GM19043 (cell line): ENCODE measurements at regions not wholly inside any gene's neighbourhood (a gene's known extent, or its start where the extent isn't known, plus 50 kb on each side); places are given as distances from the start of the nearest gene placed in this dataset.
"Not testable (repeated sequence)": the region's sequence is repeated elsewhere in the genome, so short reads cannot be mapped to it uniquely, and the experiment has no call there.

Experiments used
- ATAC-seq: cut with Tn5 transposase; IDR thresholded peaks from one replicate; pipeline ENCODE4 v1.9.1; 2021; ENCODE audit warnings: low read depth; ENCODE audit not compliant: unreplicated experiment

DNA sequence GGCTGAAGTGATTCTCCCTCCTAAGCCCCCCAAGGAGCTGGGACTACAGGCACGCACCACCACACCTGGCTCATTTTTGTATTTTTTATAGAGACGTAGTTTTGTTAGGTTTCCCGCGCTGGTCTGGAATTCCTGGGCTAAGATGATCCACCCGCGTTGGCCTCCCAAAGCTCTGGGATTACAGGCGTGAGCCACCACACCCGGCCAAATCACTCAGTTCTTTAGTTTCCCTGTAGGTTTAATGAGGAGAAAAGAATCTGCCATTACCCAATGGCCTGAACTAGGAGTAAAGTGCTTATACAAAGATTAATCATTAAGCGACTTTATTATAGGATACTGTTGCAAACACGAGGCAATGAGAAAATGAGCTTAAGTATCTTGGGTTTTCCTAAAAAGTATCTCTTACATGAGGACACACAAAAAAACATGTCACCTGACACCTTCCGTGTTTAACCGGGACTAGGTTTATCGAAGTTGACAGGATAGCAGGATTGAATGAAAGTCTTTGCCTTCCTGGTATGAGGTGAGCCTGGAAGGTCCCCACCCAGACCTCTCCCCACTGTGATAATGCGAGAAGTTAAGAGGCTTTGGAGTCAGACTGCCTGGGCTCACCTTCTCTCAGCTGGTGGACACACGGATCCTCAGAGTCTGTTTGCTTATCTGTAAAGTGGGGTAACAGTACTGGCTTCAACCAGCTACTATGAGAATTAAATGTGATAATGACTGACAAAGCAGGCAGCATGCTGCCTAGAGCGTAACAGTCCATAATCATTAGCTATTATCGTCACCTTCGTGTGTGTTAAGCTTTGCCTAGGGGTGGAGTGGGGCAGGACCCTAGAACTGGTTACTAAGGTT lies 133.5 kb upstream of the KRAS start:
- no peak for ATAC-seq

DNA sequence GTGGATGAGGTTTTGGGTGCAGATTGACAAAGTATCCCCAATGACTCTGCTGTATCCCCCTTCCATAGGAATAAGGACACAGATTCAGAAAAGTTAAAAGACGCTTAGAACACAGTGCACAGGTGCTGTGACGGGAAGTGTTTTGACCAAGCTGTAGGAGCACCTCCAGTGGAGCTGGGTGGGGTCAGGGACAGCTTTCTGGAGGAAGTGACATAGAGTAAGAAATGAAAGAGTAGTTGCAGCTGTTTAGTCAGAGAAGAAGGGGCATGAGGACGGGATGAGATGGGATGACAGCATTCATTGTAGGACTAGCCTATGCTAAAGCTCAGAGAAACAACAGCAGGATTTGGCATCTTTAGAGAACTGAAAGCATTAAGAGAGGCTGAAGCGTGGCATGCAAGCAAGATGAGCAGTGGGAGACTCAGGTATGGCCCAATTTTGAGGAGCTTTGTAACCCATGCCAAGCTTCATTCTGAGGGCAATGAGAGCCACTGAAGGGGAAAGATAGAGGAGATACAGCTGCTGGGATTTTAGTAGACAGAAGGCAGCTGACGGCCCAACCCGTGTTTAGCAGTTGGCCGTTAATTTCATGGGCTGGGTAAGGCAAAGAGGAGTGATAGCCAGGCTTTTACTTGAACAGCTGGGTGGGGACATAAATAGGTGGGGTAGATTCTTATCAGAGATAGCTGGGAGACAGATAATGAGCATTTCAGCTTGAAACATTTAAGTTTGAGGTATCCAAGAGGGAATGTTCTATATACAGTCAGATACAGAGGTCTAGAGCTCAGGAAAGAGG lies 131.8 kb upstream of the KRAS start:
- no peak for ATAC-seq

DNA sequence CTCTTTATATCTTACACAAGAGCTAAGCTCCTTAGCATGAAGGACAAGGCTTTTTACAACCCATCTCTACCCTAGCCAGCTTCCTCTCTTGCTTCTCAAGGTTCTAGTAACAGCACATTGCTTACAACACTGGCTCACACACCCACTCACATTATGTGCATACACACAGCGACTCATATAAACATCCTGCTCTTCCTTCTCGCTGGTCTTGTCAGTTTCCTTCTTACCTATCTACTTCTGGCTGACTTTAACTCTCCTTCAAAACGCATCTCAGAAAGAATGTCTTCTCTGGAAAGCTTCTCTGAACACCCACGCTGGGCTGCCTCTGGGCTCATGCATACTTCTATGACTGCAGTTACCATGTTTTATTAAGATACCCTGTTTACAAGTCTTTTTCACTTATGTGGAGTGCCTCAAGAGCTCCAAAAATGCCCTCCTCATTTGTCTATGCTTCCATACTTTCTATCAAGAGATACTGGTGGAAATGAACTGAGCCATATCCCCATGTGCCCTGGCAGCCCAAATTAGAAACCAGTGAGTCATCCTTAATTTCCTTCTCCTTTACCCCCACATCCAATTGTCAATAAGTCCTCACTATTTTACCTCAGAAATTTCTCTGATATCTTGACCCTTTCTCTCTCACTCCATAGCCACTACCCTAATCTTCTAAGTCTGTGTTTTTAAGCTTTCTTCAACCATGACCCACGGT lies 126.9 kb upstream of the KRAS start:
- ATAC-seq: no peak

DNA sequence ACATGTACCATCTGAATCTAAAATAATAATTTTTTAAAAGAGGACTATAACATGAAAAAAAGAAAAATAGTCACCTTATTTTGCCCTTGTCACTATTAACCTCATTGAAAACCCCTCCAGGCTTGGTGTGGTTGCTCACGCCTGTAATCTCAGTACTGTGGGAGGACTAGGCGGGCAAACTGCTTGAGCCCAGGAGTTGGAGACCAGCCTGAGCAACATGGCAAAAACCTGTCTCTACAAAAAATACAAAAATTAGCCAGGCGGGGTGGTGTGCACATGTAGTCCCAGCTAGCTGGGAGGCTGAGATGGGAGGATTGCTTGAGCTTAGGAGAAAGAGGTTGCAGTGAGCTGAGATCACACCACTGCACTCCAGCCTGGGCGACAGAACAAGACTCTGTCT lies 126.3 kb upstream of the KRAS start:
- no peak for ATAC-seq

DNA sequence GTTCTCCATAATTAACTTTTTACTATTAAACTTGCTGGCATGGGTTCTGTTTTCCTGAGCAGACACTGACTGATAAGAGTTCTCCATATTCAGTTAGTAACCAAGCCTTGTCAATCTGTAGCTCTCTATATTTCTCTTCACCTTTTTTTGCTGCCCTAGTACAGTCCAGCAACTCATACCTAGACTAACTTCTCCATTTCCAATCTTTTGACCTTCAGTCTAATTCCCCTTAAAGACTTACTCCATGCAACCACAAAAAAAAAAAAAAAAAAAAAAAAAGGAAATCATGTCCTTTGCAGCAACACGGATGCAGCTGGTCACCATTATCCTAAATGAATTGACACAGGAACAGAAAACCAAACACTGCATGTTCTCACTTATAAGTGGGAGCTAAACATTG lies 125.7 kb upstream of the KRAS start:
- ATAC-seq: no peak

DNA sequence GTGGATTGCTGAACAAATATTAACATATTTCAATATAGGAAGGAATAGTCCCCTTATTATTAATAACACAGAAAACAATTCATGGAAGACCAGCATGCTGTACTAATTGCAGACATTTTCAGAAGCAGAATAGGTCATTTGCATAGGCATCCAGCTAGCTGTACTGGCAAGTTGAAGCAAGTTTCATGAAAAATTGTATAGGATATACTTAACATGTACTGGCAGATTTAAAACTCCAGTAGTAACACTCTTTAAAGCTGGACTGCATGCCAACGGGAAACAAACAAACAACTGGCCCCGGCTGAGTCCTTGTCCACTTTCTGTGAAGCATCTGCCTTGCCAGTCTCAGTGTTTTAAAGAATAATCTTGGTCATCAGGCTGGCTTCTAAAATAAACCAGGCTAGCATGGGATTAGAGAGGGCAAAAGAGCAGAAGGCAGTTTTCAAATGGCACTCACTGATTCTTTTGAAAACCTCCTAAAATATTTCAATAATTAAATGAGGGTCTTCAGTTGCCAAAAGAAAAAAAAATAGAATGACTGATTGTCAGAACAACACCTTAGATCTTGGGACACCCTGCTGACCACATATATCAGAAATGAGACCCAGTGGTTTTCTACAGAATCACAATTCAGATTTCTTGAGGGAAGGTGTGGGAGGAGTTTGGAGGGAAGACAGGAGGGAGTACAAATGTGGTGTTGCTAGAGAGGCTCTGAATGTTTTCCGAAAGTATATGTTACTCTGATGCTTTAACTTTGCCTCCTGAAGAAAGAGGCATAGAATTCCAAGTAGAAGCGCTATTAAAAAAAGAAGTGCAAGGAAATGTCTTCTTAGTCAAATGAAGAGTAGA lies 122.5 kb upstream of the KRAS start:
- no peak for ATAC-seq

DNA sequence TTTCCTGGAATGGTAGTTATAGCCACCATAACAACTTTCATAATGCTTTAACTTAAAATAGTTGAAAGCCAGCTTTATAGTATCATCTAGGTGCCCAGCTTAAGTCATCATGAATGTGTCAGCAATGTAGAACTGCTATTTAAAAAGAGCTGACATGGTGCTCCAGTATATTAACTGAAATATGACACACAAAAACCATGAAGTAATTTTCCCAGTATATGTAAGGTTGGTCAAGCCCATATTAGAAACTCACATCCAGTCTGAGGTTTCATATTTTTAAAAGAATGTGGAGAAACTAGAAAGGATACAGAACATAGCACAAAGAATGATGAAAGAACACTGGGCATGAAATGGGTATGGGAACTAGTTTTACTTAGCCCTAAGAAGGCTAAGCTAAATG lies 121.3 kb upstream of the KRAS start:
- no peak for ATAC-seq

DNA sequence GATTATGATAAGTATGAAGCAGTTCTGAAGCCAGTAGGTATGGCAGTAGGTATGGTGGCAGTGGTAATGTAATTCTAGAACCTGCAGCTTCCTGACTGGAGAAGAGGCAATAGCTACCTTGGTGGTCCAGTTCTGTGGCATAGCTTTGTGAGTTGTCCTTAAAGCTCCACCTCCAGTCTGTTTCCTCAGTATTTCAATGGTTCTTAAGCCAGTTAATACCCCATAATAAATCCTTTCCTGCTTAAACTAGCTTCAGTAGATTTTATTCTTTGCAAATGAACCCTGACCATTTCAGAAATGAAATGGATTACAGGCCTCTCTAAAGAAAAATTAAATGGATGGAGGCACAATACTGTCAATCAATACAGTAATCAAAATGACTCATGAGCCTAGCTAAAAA lies 117.8 kb upstream of the KRAS start:
- no peak for ATAC-seq

DNA sequence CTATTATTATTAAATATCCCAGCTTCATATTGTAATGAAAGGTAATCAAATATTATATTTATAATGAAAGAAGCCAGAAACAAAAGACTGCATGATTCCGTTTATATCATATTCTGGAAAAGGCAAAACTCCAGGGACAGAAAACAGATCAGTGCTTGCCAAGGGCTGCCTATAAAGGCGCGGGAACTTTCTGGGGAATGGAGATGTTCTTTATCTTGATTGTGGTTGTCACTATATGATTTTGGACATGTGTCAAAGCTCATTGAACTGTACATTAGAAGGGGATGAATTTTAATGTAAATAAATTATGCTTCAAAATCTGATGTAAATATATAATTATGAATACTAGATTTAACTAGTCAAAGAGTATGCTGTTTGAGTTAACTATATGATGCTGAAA lies 115.4 kb upstream of the KRAS start:
- ATAC-seq: no peak

DNA sequence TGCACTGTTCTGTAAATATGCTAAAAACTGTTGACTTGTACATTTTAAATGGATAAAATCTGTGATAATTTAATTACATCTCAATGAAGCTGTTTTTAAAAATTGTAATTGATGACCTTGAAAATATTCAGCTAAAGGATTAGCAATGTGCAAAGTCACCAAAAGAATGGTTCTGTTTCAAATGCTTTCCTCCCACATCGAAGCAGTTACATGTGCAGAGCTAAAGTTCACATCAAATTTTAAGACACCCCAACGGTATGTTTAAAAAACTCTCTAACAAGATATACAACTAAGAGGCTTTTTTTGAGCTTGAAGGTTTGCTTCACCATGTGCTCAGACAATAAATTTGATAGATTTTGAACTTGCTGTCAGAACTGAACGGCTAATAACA lies 114.6 kb upstream of the KRAS start:
- ATAC-seq: no peak

DNA sequence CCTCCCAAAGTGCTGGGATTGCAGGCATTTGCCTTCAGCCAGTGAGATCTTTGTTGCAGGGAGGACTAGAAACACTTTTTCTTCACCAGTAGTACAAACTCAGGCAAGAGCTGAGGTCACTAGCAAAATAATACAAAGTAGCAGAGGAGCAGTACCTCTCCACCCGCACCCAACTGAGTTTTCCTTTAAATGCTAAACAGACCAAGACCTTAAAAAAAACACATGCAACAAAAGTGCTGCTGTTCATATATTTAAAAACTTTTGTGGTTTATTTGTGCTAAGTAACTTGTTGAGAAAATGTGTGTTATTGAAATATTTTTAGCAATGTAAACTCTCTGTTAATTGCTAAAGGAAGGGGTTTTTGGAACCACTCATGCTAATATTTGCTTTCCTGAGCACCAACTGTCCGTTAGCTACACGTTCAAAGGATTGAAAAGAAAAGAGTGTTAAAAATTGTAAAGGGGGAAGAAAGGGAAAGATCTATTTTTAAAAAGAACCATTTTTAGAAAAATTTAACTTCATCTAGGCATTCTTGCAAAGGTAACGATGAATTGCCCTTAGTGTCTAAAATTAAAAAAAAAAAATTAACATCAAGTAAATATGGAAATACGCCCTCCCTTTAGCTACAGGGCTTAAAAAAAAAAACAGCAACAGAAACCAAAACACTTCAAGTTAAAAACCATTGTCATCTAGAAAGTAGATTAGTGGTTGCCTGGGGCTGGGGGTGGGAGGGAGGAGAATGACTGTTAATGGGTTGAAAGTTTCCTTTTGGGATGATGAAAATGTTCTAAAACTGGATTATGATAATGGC lies 114.0 kb upstream of the KRAS start:
- ATAC-seq: peak; percentile 59

DNA sequence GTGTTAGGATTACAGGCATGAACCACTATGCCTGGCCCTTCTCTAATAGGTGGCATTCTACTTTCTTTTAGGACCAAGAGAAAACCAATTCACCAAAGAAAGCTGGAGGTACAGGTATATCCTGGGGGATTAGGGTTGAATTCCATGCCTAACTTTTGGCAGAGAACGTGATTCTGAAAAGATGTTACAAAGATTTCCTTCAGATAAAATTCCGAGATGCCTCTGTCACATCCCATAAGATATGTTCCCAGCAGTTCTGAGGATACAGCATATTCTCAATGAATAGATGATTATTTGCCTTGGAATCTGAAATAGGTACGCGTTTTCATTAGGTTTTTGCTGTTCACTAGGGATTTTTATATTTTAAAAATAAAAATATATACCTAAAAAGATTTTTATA lies 111.9 kb upstream of the KRAS start:
- no peak for ATAC-seq

DNA sequence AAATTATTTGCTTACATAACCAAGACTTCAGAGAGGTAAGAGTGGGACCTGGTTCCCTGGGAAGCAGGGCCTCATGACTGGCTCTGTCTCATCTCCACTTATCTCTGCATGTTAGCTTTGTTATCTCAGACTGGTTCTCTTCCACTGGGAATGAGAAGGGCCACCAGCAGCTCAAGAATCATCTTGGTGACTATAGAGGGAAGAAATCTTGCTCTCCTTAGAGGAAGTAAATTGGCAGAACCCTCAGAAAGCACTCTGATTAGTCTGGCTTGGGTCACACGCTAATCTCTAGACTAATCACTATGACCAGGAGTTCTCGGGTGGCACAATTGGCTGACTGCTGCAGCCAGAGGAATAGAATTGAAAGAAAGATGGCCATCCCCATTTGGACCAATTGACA lies 110.8 kb upstream of the KRAS start:
- ATAC-seq: no peak

DNA sequence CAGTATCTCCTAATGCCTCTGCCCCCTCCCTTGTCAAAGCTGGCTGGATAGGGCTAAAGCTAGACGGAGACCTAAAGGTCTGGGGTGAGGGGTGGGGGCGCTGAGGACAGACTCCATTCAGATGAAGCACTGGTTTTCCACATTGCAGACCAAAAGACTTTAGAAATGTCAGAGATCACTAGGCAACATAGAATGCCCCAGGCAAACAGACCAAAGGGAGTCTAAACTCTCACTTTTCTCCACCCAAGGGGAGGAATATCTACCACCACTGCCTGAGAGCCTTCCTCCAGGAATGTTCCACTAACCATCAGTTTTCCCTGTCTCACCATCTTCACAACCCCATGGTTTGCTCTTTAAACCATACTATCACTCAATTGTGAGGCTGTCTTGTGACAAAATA lies 106.9 kb upstream of the KRAS start:
- ATAC-seq: no peak

DNA sequence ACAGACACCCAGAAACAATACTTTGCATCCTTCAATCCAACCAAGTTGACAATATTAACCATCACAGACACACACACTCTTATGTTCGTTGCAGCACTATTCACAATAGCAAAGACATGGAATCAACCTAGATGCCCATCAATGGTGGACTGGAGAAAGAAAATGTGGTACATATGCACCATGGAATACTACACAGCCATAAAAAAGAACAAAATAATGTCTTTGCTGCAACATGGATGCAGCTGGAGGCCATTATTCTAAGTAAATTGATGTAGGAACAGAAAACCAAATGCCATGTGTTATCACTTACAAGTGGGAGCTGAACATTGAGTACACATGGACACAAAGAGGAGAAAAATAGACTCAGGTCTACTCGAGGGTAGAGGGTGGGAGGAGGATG lies 102.2 kb upstream of the KRAS start:
- ATAC-seq: not testable (repeated sequence)

DNA sequence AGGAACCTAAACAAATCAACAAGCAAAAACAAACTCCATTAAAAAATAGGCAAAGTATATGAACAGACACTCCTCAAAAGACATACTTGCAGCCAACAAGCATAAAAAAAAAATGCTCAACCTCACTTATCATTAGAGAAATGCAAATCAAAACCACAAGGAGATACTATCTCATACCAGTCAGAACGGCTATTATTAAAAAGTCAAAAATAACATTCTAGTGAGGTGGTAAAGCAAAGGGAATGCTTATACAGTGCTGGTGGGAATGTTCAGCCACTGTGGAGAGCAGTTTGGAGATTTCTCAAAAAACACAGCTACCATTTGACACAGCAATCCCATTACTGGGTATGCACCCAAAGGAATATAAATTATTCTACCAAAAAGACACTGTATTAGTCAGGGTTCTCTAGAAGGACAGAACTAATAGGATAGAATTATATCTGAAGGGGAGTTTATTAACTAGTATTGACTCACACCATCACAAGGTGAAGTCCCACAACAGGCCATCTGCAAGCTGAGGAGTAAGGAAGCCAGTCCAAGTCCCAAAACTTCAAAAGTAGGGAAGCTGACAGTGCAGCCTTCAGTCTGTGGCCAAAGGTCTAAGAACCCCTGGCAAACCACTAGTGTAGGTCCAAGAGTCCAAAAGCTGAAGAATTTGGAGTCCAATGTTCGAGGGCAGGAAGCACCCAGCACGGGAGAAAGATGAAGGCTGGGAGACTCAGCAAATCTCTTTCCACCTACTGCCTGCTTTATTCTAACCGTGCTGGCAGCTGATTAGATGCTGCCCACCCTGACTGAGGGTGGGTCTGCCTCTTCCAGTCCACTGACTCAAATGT lies 101.6 kb upstream of the KRAS start:
- peak; percentile 45 for ATAC-seq

DNA sequence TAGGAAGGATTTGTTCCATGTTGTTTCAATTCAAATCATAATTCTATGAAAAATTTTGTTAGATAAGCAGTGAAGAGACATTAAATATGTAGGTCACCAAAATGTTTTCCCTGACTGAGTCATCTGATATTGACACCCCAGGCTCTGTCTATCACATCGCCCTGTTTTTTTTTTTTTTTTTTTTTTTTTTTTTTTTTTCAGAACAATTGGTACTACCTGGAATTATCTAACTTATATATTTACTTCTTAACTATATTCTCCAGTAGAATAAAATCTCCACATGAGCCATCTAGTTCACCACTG lies 97.8 kb upstream of the KRAS start:
- ATAC-seq: no peak

DNA sequence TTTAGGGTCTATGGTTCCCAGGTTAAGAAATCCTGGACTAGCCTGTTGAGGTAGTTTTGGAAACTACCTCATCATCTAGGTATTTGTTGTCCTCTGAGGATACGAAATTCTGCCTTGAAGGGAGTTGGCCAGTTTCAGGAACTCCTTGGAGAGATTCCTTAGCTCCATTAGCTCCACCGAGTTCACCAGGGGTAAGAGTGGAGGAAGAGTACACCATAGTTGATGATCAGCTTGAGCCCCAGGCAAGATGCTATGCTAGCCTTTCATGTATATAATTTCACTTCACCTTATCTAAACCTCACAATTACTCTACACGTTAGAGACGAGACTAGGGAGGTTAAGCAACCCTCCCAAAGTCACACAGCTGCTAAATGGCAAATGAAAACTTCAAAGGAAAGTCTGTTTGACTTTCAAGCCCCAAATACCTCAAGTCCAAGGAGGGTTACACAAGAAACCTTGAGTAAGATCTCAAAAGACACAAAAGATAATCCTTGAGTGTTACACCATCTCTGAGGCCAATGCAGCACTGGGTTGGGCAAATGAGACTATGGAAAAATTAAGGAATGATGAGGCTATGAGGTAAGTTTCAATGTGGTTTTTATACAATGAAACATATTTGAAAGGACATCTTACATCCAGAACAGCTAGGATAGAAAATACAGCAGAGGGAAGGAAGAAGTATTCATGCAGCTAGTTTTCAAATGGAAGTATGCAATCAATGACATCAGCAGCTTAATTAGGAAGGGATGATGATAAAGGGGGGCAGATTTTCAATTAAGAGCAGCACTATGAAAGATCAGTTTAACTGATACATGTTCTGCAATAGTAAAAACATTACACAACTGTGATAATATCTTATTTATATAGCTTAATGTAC lies 97.2 kb upstream of the KRAS start:
- no peak for ATAC-seq
